ENCODE measurements at regions not wholly inside any gene's neighbourhood (a gene's known extent, or its start where the extent isn't known, plus 50 kb on each side); places are given as distances from the start of the nearest gene placed in this dataset.

- TF ChIP-seq CTCF (IDR thresholded peaks at IDR 0.05) (no peak), POLR2A (IDR thresholded peaks at IDR 0.05) (no peak)
- H3K27ac ChIP-seq = no peak overlapping the region
- H3K27me3 ChIP-seq = no peaks in the 10 kb centered on the region
- WGBS, 2 donors = 92 to 95% methylated on average over 8 of the region's 8 CpGs
- intact Hi-C loops (cut with DNase I; ENCODE audit: low total_unique reads) = no loop called here
- H3K36me3 ChIP-seq (ENCODE audit: low read depth, missing control alignments) = no peaks in the 10 kb centered on the region
- no peak overlapping the region for H3K4me3 ChIP-seq
- no peaks in the 10 kb centered on the region for H3K4me1 ChIP-seq
- DNase-seq = no peak
- no peaks in the 10 kb centered on the region for H3K9me3 ChIP-seq
Measured at GRCh38 chr6:139635401-139636130, 261.1 kb upstream of the CITED2 start.

GRCh38 chr6:139632840-139633239, 258.4 kb upstream of the CITED2 start:
- H3K4me1 ChIP-seq = no peaks in the 10 kb centered on the region
- no peak overlapping the region for H3K27ac ChIP-seq
- DNase-seq = no peak
- no peaks in the 10 kb centered on the region for H3K27me3 ChIP-seq
- H3K36me3 ChIP-seq (ENCODE audit: low read depth, missing control alignments) = no peaks in the 10 kb centered on the region
- no peak overlapping the region for H3K4me3 ChIP-seq
- TF ChIP-seq POLR2A (IDR thresholded peaks at IDR 0.05) (no peak), CTCF (IDR thresholded peaks at IDR 0.05) (no peak)
- intact Hi-C loops (cut with DNase I; ENCODE audit: low total_unique reads) = no loop called here
- no peaks in the 10 kb centered on the region for H3K9me3 ChIP-seq
- 77 to 86% methylated on average over 1 of the region's 1 CpG for WGBS, 2 donors

GRCh38 chr6:139628270-139628669, 253.8 kb upstream of the CITED2 start:
- Histone ChIP-seq H3K4me3 (no peak overlapping the region), H3K27ac (no peak overlapping the region), H3K36me3 (ENCODE audit: low read depth, missing control alignments) (no peaks in the 10 kb centered on the region), H3K4me1 (peaks cover 5% of the 10 kb centered on the region), H3K27me3 (no peaks in the 10 kb centered on the region), H3K9me3 (no peaks in the 10 kb centered on the region)
- TF ChIP-seq CTCF (IDR thresholded peaks at IDR 0.05) (no peak), POLR2A (IDR thresholded peaks at IDR 0.05) (no peak)
- no peak for DNase-seq
- intact Hi-C loops (cut with DNase I; ENCODE audit: low total_unique reads) = no loop called here
- WGBS, 2 donors = 66 to 80% methylated on average over 1 of the region's 1 CpG

GRCh38 chr6:139627091-139627490, 252.6 kb upstream of the CITED2 start:
- no peak for DNase-seq
- no peaks in the 10 kb centered on the region for H3K36me3 ChIP-seq (ENCODE audit: low read depth, missing control alignments)
- intact Hi-C loops (cut with DNase I; ENCODE audit: low total_unique reads) = no loop called here
- 62 to 78% methylated on average over 1 of the region's 1 CpG for WGBS, 2 donors
- H3K27me3 ChIP-seq = no peaks in the 10 kb centered on the region
- H3K4me3 ChIP-seq = no peak overlapping the region
- no peak overlapping the region for H3K27ac ChIP-seq
- H3K9me3 ChIP-seq = no peaks in the 10 kb centered on the region
- TF ChIP-seq CTCF (IDR thresholded peaks at IDR 0.05) (no peak), POLR2A (IDR thresholded peaks at IDR 0.05) (no peak)
- peaks cover 5% of the 10 kb centered on the region for H3K4me1 ChIP-seq
